Panc1 (cell line): ENCODE measurements at regions not wholly inside any gene's neighbourhood (a gene's known extent, or its start where the extent isn't known, plus 50 kb on each side); places are given as distances from the start of the nearest gene placed in this dataset.

Source experiments
- ATAC-seq: fragments of 200-7000 bp; cut with Tn5 transposase; 2 replicates; pipeline ENCODE4 v1.9.1; 2020; ENCODE audit warnings: mild to moderate bottlenecking, moderate library complexity
- BruUV-seq: library from RNA; stranded (reverse); fragments of 400-500 nt; replicated peaks from 2 replicates; lab custom pipeline; 2021; lab: Mats Ljungman, UMichigan
- CTCF ChIA-PET: fragments of 300-600 bp; sonication (Branson Sonifier 250); formaldehyde crosslinking; loops from one replicate; lab custom pipeline; 2022; ENCODE audit warnings: antibody characterized with exemption; lab: Charles Lee
- POLR2A ChIA-PET: fragments of 300-600 bp; sonication (Branson Sonifier 250); formaldehyde crosslinking; loops from one replicate; lab custom pipeline; 2022; ENCODE audit warnings: antibody characterized with exemption; lab: Charles Lee
- DNase-seq: peaks from one replicate; pipeline ENCODE4 v3.0.0-alpha.2; 2010; ENCODE audit warnings: low read depth, low spot score
- H3K27ac ChIP-seq: 2 replicates; pipeline ENCODE4 v1.5.1; 2011; ENCODE audit warnings: mild to moderate bottlenecking, low read length, inconsistent platforms
- H3K27me3 ChIP-seq: fragments of 200-500 bp; sonication (Bioruptor generic); 2 replicates; pipeline ENCODE4 v1.6.0; 2014; ENCODE audit warnings: low read length, inconsistent platforms; ENCODE audit not compliant: control insufficient read depth, insufficient read depth
- H3K36me3 ChIP-seq: fragments of 200-500 bp; sonication (Bioruptor generic); 2 replicates; pipeline ENCODE4 v1.5.1; 2014; ENCODE audit warnings: inconsistent platforms, mild to moderate bottlenecking, low read length, moderate library complexity; ENCODE audit not compliant: control insufficient read depth, insufficient read depth
- H3K4me1 ChIP-seq: 2 replicates; pipeline ENCODE4 v1.5.1; 2011; ENCODE audit warnings: inconsistent platforms, mild to moderate bottlenecking, low read length, moderate library complexity; ENCODE audit not compliant: control insufficient read depth, insufficient read depth
- H3K4me3 ChIP-seq, 2 experiments: 2 replicates each; pipeline ENCODE4 v1.5.1; 2011 to 2012; ENCODE audit warnings: low read depth in 2 of 2, low read length in 2 of 2, mild to moderate bottlenecking in 2 of 2, inconsistent platforms in 1 of 2, moderate library complexity in 1 of 2
- H3K9me3 ChIP-seq: fragments of 200-500 bp; sonication (Bioruptor generic); 2 replicates; pipeline ENCODE4 v1.5.1; 2014; ENCODE audit warnings: low read depth, mild to moderate bottlenecking, inconsistent platforms, low read length, moderate library complexity; ENCODE audit not compliant: control insufficient read depth, insufficient read depth
- CTCF ChIP-seq: fragments of 450-650 bp; IDR thresholded peaks from 2 replicates; pipeline ENCODE4 v1.5.1; 2017; ENCODE audit warnings: mild to moderate bottlenecking
- POLR2AphosphoS5 ChIP-seq: IDR thresholded peaks from 2 replicates; pipeline ENCODE4 v1.6.1; 2012; ENCODE audit warnings: mild to moderate bottlenecking, low read depth, low read length, moderate library complexity
- SIN3A ChIP-seq: IDR thresholded peaks from 2 replicates; pipeline ENCODE4 v1.6.1; 2012; ENCODE audit warnings: low read depth, mild to moderate bottlenecking, low read length, moderate library complexity, borderline replicate concordance; ENCODE audit not compliant: insufficient read depth
- TCF7L2 ChIP-seq: IDR thresholded peaks from 2 replicates; pipeline ENCODE4 v1.6.1; 2011; ENCODE audit warnings: mild to moderate bottlenecking, low read depth, low read length, inconsistent platforms
- in situ Hi-C: cut with HindIII; loops from 2 replicates; pipeline ENCODE4 v1.10.0; 2016; ENCODE audit warnings: low sequenced_read_pairs, low pct_unique_long_range_greater_than_20kb
- intact Hi-C: fragments of 100-400 bp; cut with micrococcal nuclease; formaldehyde crosslinking; loops from one replicate; pipeline ENCODE4 v1.10.0; 2022; ENCODE audit not compliant: unreplicated experiment
- TF ChIP-seq, protein P1 (sequence below), 2 experiments: IDR thresholded peaks; 2 replicates each; pipeline ENCODE4 v1.6.1; 2011 to 2012; ENCODE audit warnings: low read depth in 2 of 2, control low read depth in 1 of 2, low read length in 1 of 2, mild to moderate bottlenecking in 1 of 2, moderate library complexity in 1 of 2; ENCODE audit not compliant: insufficient read depth in 1 of 2

GRCh38 chr13:60745343-60745742, 348.3 kb downstream of the TDRD3 start:
- BruUV-seq, result no TSS peak
- no peak for ATAC-seq
- H3K27ac ChIP-seq, result no peak overlapping the region
- ChIA-PET CTCF (no interaction called here), POLR2A (no interaction called here)
- H3K36me3 ChIP-seq, result no peaks in the 10 kb centered on the region
- H3K4me3 ChIP-seq, result no peak overlapping the region
- DNase-seq, result no peak
- intact Hi-C loops, result no loop called here
- no peak for TF ChIP-seq SIN3A
- no peak for TF ChIP-seq TCF7L2
- TF ChIP-seq CTCF, result no peak
- no peak for TF ChIP-seq POLR2AphosphoS5
- TF ChIP-seq, protein P1, sequence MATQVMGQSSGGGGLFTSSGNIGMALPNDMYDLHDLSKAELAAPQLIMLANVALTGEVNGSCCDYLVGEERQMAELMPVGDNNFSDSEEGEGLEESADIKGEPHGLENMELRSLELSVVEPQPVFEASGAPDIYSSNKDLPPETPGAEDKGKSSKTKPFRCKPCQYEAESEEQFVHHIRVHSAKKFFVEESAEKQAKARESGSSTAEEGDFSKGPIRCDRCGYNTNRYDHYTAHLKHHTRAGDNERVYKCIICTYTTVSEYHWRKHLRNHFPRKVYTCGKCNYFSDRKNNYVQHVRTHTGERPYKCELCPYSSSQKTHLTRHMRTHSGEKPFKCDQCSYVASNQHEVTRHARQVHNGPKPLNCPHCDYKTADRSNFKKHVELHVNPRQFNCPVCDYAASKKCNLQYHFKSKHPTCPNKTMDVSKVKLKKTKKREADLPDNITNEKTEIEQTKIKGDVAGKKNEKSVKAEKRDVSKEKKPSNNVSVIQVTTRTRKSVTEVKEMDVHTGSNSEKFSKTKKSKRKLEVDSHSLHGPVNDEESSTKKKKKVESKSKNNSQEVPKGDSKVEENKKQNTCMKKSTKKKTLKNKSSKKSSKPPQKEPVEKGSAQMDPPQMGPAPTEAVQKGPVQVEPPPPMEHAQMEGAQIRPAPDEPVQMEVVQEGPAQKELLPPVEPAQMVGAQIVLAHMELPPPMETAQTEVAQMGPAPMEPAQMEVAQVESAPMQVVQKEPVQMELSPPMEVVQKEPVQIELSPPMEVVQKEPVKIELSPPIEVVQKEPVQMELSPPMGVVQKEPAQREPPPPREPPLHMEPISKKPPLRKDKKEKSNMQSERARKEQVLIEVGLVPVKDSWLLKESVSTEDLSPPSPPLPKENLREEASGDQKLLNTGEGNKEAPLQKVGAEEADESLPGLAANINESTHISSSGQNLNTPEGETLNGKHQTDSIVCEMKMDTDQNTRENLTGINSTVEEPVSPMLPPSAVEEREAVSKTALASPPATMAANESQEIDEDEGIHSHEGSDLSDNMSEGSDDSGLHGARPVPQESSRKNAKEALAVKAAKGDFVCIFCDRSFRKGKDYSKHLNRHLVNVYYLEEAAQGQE (IDR thresholded peaks at IDR 0.05; ENCODE audit: insufficient read depth in 1 of 2, low read depth in 2 of 2, low read length in 1 of 2), result no peak
- no peaks in the 10 kb centered on the region for H3K9me3 ChIP-seq
- in situ Hi-C loops, result no loop called here
- H3K4me1 ChIP-seq, result no peaks in the 10 kb centered on the region
- no peaks in the 10 kb centered on the region for H3K27me3 ChIP-seq

GRCh38 chr13:60733933-60734332, 336.9 kb downstream of the TDRD3 start:
- in situ Hi-C loops, result no loop called here

More at GRCh38 chr13:60733933-60734332, 336.9 kb downstream of the TDRD3 start:
- DNase-seq, result no peak
- Histone ChIP-seq H3K27ac (no peak overlapping the region), H3K4me1 (no peaks in the 10 kb centered on the region), H3K27me3 (no peaks in the 10 kb centered on the region), H3K9me3 (no peaks in the 10 kb centered on the region), H3K4me3 (no peak overlapping the region), H3K36me3 (no peaks in the 10 kb centered on the region)
- no peak for ATAC-seq
- CTCF ChIA-PET, result no interaction called here
- intact Hi-C loops, result no loop called here
- POLR2A ChIA-PET, result no interaction called here
- TF ChIP-seq SIN3A, result no peak
- TF ChIP-seq, protein P1 (IDR thresholded peaks at IDR 0.05; ENCODE audit: insufficient read depth in 1 of 2, low read depth in 2 of 2, low read length in 1 of 2), result no peak
- TF ChIP-seq TCF7L2, result no peak
- no peak for TF ChIP-seq POLR2AphosphoS5
- TF ChIP-seq CTCF, result no peak
- no TSS peak for BruUV-seq
